HL-60 (cell line): ENCODE measurements at regions not wholly inside any gene's neighbourhood (a gene's known extent, or its start where the extent isn't known, plus 50 kb on each side); places are given as distances from the start of the nearest gene placed in this dataset.
"Not testable (repeated sequence)": the region's sequence is repeated elsewhere in the genome, so short reads cannot be mapped to it uniquely, and the experiment has no call there.

Source experiments
- DNase-seq, 2 experiments: peaks; one replicate each; pipeline ENCODE4 v3.0.0-alpha.2; 2010 to 2020; ENCODE audit warnings: low read depth in 1 of 2, low spot score in 1 of 2
- H3K27ac ChIP-seq: fragments of 250-450 bp; sonication (Bioruptor Pico); replicated peaks from 2 replicates; pipeline ENCODE4 v1.5.1; 2020; ENCODE audit warnings: mild to moderate bottlenecking, moderate library complexity
- H3K27me3 ChIP-seq: fragments of 250-450 bp; sonication (Bioruptor Pico); 2 replicates; pipeline ENCODE4 v1.5.1; 2021; ENCODE audit warnings: mild to moderate bottlenecking, moderate library complexity; ENCODE audit not compliant: insufficient read depth, poor library complexity, severe bottlenecking
- H3K4me3 ChIP-seq: replicated peaks from 2 replicates; pipeline ENCODE4 v1.5.1; 2011; ENCODE audit warnings: mild to moderate bottlenecking, control low read depth, low read length; ENCODE audit not compliant: insufficient read depth
- CTCF ChIP-seq: IDR thresholded peaks from one replicate; pipeline ENCODE4 v1.5.1; 2011; ENCODE audit warnings: low read length, control low read depth, inconsistent platforms; ENCODE audit not compliant: insufficient read depth
- GABPA ChIP-seq: IDR thresholded peaks from 2 replicates; pipeline ENCODE4 v1.6.1; 2012; ENCODE audit warnings: low read depth
- POLR2AphosphoS5 ChIP-seq: IDR thresholded peaks from 2 replicates; pipeline ENCODE4 v1.6.1; 2012; ENCODE audit warnings: low read depth
- SPI1 ChIP-seq: IDR thresholded peaks from 2 replicates; pipeline ENCODE4 v1.6.1; 2012; ENCODE audit warnings: low read depth, mild to moderate bottlenecking, borderline replicate concordance
- TF ChIP-seq, protein P1 (sequence below): IDR thresholded peaks from 2 replicates; pipeline ENCODE4 v1.6.1; 2012; ENCODE audit warnings: low read depth; ENCODE audit not compliant: insufficient replicate concordance

- Histone ChIP-seq H3K4me3 (no peak overlapping the region), H3K27me3 (no peaks in the 10 kb centered on the region), H3K27ac (no peak overlapping the region)
- TF ChIP-seq GABPA = no peak
- no peak for TF ChIP-seq POLR2AphosphoS5
- no peak for TF ChIP-seq CTCF
- no peak for TF ChIP-seq SPI1
- TF ChIP-seq, protein P1, sequence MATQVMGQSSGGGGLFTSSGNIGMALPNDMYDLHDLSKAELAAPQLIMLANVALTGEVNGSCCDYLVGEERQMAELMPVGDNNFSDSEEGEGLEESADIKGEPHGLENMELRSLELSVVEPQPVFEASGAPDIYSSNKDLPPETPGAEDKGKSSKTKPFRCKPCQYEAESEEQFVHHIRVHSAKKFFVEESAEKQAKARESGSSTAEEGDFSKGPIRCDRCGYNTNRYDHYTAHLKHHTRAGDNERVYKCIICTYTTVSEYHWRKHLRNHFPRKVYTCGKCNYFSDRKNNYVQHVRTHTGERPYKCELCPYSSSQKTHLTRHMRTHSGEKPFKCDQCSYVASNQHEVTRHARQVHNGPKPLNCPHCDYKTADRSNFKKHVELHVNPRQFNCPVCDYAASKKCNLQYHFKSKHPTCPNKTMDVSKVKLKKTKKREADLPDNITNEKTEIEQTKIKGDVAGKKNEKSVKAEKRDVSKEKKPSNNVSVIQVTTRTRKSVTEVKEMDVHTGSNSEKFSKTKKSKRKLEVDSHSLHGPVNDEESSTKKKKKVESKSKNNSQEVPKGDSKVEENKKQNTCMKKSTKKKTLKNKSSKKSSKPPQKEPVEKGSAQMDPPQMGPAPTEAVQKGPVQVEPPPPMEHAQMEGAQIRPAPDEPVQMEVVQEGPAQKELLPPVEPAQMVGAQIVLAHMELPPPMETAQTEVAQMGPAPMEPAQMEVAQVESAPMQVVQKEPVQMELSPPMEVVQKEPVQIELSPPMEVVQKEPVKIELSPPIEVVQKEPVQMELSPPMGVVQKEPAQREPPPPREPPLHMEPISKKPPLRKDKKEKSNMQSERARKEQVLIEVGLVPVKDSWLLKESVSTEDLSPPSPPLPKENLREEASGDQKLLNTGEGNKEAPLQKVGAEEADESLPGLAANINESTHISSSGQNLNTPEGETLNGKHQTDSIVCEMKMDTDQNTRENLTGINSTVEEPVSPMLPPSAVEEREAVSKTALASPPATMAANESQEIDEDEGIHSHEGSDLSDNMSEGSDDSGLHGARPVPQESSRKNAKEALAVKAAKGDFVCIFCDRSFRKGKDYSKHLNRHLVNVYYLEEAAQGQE = no peak
- no peak for DNase-seq
Observed at GRCh38 chrX:122270809-122271494, 913.1 kb upstream of the GRIA3 start.

- Histone ChIP-seq H3K4me3 (no peak overlapping the region), H3K27ac (no peak overlapping the region), H3K27me3 (no peaks in the 10 kb centered on the region)
- no peak for DNase-seq
- TF ChIP-seq POLR2AphosphoS5 = no peak
Observed at GRCh38 chrX:122272011-122272410, 912.1 kb upstream of the GRIA3 start.

DNA sequence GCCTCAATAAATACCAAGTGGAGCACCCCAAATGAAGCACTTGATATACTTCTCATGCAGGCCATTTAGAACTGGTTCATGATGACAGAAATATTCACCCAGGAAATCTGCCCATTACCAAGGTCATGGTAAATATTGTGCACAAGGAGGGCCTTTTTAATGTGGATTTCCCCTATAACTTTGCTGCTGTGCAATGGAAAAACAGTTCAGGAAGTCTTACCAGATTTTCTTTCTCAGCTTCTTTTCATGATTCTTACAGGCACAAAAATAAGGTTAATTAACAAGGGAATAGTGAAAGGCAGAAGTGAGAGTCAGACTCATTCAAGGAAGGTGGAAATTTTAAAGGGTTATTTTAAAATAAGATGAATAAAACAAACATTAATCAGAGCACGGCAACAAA lies 904.3 kb upstream of the GRIA3 start:
- H3K27me3 ChIP-seq = no peaks in the 10 kb centered on the region
- H3K27ac ChIP-seq = no peak overlapping the region
- TF ChIP-seq, protein P1 = no peak
- TF ChIP-seq CTCF (no peak), SPI1 (no peak), POLR2AphosphoS5 (no peak), GABPA (no peak)
- no peak for DNase-seq
- H3K4me3 ChIP-seq = no peak overlapping the region

DNA sequence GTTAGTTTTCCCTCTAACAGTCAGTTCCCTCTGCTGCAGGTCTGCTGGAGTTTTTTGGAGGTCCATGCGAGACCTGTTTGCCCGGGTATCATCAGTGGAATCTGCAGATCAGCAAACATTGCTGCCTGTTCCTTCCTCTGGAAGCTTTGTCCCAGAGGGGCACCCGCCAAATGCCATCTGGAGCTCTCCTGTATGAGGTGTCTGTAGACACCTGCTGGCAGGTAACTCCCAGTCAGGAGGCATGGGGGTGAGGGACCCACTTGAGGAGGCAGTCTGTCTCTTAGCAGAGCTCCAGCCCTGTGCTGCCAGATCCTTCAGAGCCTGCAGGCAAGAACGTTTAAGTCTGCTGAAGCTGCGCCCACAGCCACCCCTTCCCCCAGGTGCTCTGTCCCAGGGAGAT lies 884.3 kb upstream of the GRIA3 start:
- not testable (repeated sequence) for DNase-seq, H3K27ac ChIP-seq, H3K27me3 ChIP-seq, H3K4me3 ChIP-seq

DNA sequence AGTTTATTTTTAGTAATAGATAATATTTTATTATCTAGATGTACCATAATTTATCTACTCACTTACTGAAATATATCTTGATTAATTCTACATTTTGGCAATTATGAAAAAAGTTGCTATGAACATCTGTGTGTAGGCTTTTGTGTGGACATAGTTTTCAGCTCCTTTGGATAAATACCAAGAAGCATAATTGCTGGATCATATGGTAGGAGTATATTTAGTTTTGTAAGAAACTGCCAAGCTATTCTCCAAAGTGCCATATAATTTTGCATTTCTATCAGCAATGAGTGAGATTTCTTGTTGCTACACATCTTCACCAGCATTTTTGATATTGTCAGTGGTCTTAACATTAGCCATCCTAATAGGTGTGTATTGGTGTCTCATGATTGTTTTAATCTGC lies 882.6 kb upstream of the GRIA3 start:
- DNase-seq = no peak
- Histone ChIP-seq H3K4me3 (no peak overlapping the region), H3K27ac (no peak overlapping the region), H3K27me3 (no peaks in the 10 kb centered on the region)
- no peak for TF ChIP-seq CTCF
- no peak for TF ChIP-seq POLR2AphosphoS5
- TF ChIP-seq, protein P1 = no peak
